ENCODE measurements at regions not wholly inside any gene's neighbourhood (a gene's known extent, or its start where the extent isn't known, plus 50 kb on each side); places are given as distances from the start of the nearest gene placed in this dataset.

DNA sequence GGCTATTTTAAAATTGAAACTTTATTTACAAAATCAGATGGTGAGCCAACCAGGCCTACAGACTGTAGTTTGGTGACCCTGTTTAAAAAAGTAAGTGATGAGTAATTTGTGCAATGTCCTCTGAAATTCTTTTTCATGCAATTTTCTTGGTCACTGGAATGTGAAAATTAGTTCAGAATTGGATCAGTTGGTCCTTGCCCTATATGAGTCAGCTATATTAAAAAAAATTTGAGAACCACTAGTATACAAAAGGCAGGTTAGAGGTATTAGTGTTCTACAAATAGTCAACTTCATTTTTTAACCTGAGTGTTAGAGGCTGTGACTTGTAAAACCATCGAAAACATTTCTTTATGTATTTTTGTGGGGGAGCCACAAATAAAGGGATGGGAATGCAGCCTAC lies 91.1 kb upstream of the NXPH2 start:
- Histone ChIP-seq H3K27ac (replicated peaks) (no peak overlapping the region), H3K36me3 (no peaks in the 10 kb centered on the region), H3K4me1 (no peaks in the 10 kb centered on the region), H3K27me3 (ENCODE audit: low read depth) (no peaks in the 10 kb centered on the region), H3K9me3 (replicated peaks) (no peaks in the 10 kb centered on the region), H3K4me3 (no peak overlapping the region)
- intact Hi-C loops (cut with micrococcal nuclease) = no loop called here
- no peak for DNase-seq
- TF ChIP-seq, protein P1, sequence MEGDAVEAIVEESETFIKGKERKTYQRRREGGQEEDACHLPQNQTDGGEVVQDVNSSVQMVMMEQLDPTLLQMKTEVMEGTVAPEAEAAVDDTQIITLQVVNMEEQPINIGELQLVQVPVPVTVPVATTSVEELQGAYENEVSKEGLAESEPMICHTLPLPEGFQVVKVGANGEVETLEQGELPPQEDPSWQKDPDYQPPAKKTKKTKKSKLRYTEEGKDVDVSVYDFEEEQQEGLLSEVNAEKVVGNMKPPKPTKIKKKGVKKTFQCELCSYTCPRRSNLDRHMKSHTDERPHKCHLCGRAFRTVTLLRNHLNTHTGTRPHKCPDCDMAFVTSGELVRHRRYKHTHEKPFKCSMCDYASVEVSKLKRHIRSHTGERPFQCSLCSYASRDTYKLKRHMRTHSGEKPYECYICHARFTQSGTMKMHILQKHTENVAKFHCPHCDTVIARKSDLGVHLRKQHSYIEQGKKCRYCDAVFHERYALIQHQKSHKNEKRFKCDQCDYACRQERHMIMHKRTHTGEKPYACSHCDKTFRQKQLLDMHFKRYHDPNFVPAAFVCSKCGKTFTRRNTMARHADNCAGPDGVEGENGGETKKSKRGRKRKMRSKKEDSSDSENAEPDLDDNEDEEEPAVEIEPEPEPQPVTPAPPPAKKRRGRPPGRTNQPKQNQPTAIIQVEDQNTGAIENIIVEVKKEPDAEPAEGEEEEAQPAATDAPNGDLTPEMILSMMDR (IDR thresholded peaks at IDR 0.05; ENCODE audit: borderline replicate concordance) = no peak

DNA sequence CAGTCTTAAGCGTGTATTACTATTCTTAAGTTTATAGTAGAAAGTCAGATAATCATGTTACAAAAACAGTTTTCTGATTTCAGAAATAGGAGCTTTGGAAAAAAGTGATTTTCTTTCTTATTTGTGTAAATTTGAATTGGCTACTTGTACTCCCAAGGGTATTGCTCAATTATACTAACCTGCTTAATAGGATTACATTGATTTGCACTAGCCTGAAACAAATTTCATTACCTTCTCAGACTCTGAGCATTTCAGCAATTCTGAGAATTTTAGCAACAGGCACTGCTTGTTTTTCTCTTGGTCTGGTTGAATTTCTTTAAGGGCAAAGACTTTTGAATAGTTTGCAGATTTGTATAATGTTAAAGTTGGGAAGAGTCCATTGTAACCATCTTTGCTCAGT lies 87.2 kb upstream of the NXPH2 start:
- H3K36me3 ChIP-seq = no peaks in the 10 kb centered on the region
- no peaks in the 10 kb centered on the region for H3K4me1 ChIP-seq
- TF ChIP-seq, protein P1 (IDR thresholded peaks at IDR 0.05; ENCODE audit: borderline replicate concordance) = no peak
- intact Hi-C loops (cut with micrococcal nuclease) = no loop called here
- H3K27ac ChIP-seq (replicated peaks) = no peak overlapping the region
- no peak for DNase-seq
- H3K27me3 ChIP-seq (ENCODE audit: low read depth) = no peaks in the 10 kb centered on the region
- H3K9me3 ChIP-seq (replicated peaks) = no peaks in the 10 kb centered on the region
- no peak overlapping the region for H3K4me3 ChIP-seq

DNA sequence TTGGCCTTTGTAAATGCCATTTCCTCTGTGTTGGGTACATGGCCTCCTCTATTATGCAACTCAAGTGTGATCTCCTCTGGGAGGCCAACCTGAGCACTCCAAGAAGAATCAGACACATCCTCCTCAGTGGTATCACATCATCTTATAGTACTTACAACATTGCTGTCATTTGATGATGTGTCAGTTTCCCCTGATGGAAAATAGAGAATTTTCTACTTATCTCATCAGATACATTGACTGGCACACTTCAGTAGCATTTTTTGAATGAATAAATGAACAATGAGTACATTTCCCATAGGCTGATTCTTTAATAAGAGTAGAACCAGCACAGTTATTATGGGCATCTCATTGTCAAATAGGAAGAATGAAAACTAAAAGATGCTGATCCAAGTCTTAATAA lies 86.6 kb upstream of the NXPH2 start:
- intact Hi-C loops (cut with micrococcal nuclease) = no loop called here
- H3K4me1 ChIP-seq = no peaks in the 10 kb centered on the region
- no peak for DNase-seq
- TF ChIP-seq, protein P1 (IDR thresholded peaks at IDR 0.05; ENCODE audit: borderline replicate concordance) = no peak
- no peaks in the 10 kb centered on the region for H3K9me3 ChIP-seq (replicated peaks)
- H3K36me3 ChIP-seq = no peaks in the 10 kb centered on the region
- no peaks in the 10 kb centered on the region for H3K27me3 ChIP-seq (ENCODE audit: low read depth)
- H3K27ac ChIP-seq (replicated peaks) = no peak overlapping the region
- no peak overlapping the region for H3K4me3 ChIP-seq

DNA sequence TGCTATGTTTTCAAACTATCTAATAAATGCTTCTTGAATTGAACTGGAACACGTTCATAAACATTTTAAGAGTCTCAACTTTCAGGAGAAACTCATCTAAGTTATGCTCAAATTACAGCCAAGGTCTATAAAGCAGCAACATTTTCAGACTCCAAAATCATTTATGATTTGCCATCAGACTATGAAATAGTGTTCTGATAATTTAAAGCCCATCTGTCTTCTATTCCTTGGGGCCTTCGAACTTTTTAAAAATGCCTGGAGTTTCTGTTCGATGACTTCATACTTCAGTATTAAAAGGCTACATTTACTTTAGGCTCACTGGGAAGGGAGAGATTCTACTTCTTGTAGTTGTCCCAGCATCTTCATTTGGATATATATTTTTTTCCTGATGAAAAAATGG lies 73.6 kb upstream of the NXPH2 start:
- no peak for DNase-seq
- Histone ChIP-seq H3K4me1 (no peaks in the 10 kb centered on the region), H3K27ac (replicated peaks) (no peak overlapping the region), H3K9me3 (replicated peaks) (no peaks in the 10 kb centered on the region), H3K27me3 (ENCODE audit: low read depth) (no peaks in the 10 kb centered on the region), H3K4me3 (no peak overlapping the region), H3K36me3 (no peaks in the 10 kb centered on the region)
- intact Hi-C loops (cut with micrococcal nuclease) = no loop called here
- TF ChIP-seq, protein P1 (IDR thresholded peaks at IDR 0.05; ENCODE audit: borderline replicate concordance) = no peak

DNA sequence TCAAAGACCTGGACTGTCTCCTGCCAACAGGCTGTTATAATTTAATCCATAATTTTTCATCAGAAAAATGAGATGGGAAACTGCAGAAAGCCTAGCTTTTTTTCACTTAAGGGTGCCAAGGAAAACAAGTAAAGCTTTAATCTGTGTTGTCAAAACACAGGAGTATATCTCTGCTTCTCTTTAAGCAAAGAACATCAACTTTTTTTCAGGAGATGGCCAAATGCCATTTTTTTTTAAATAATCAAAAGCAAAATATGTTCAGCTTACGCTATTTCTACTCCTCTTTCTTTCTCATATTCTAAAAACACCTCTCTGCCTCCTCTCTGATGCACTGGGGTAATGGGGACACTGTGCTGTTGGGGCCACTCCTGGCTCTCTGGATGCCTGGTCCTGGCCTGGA lies 73.1 kb upstream of the NXPH2 start:
- no peaks in the 10 kb centered on the region for H3K27me3 ChIP-seq (ENCODE audit: low read depth)

More for the DNA sequence above, 73.1 kb upstream of the NXPH2 start:
- intact Hi-C loops (cut with micrococcal nuclease) = no loop called here
- H3K36me3 ChIP-seq = no peaks in the 10 kb centered on the region
- DNase-seq = no peak
- no peaks in the 10 kb centered on the region for H3K4me1 ChIP-seq
- TF ChIP-seq, protein P1 (IDR thresholded peaks at IDR 0.05; ENCODE audit: borderline replicate concordance) = no peak
- no peaks in the 10 kb centered on the region for H3K9me3 ChIP-seq (replicated peaks)
- H3K27ac ChIP-seq (replicated peaks) = no peak overlapping the region
- H3K4me3 ChIP-seq = no peak overlapping the region
